Colonic mucosa (tissue), 4 donors: ENCODE measurements at regions not wholly inside any gene's neighbourhood (a gene's known extent, or its start where the extent isn't known, plus 50 kb on each side); places are given as distances from the start of the nearest gene placed in this dataset.

Source experiments
- DNase-seq: peaks from one replicate; pipeline ENCODE4 v3.0.0-alpha.2; 2020
- H3K27ac ChIP-seq: fragments of 200-600 bp; one replicate; pipeline ENCODE4 v1.8.0; 2021
- H3K27me3 ChIP-seq: fragments of 200-600 bp; one replicate; pipeline ENCODE4 v1.8.0; 2021
- H3K36me3 ChIP-seq: fragments of 200-600 bp; one replicate; pipeline ENCODE4 v1.8.0; 2021
- H3K4me1 ChIP-seq: fragments of 200-600 bp; one replicate; pipeline ENCODE4 v1.8.0; 2021; ENCODE audit warnings: mild to moderate bottlenecking
- H3K4me3 ChIP-seq: fragments of 200-600 bp; one replicate; pipeline ENCODE4 v1.8.0; 2021
- H3K9ac ChIP-seq, 2 donors: one replicate each; pipeline ENCODE4 v1.7.0; 2013; ENCODE audit warnings: control low read depth in 2 of 2, low read depth in 2 of 2, low read length in 2 of 2
- H3K9me3 ChIP-seq: fragments of 200-600 bp; one replicate; pipeline ENCODE4 v1.8.0; 2021
- CTCF ChIP-seq: fragments of 200-600 bp; IDR thresholded peaks from one replicate; pipeline ENCODE4 v1.8.0; 2022; ENCODE audit warnings: antibody characterized with exemption, mild to moderate bottlenecking
- intact Hi-C: fragments of 100-400 bp; cut with DNase I; formaldehyde crosslinking; loops from one replicate; pipeline ENCODE4 v1.14.1; 2022
- donor health status: healthy.
- donor health status: DM: no; HTN: no; CAD: no.
- donor health status: DM: no; HTN: no; CAD: no.

- DNase-seq = no peak
- no peaks in the 10 kb centered on the region for H3K9me3 ChIP-seq
- intact Hi-C loops = no loop called here
- H3K36me3 ChIP-seq = no peaks in the 10 kb centered on the region
- H3K27me3 ChIP-seq = no peaks in the 10 kb centered on the region
- H3K27ac ChIP-seq = no peak overlapping the region
- H3K4me3 ChIP-seq = no peak overlapping the region
- no peak overlapping the region for H3K9ac ChIP-seq
- no peaks in the 10 kb centered on the region for H3K4me1 ChIP-seq
- TF ChIP-seq CTCF = no peak
Measured at GRCh38 chr15:39456582-39457330, 124.1 kb upstream of the THBS1 start.

- DNase-seq = no peak
- intact Hi-C loops = no loop called here
- H3K27ac ChIP-seq = no peak overlapping the region
- no peak overlapping the region for H3K9ac ChIP-seq
- no peak overlapping the region for H3K4me3 ChIP-seq
- no peaks in the 10 kb centered on the region for H3K27me3 ChIP-seq
- no peak for TF ChIP-seq CTCF
- H3K4me1 ChIP-seq = no peaks in the 10 kb centered on the region
- H3K9me3 ChIP-seq = no peaks in the 10 kb centered on the region
- H3K36me3 ChIP-seq = no peaks in the 10 kb centered on the region
Measured at GRCh38 chr15:39458131-39458530, 122.7 kb upstream of the THBS1 start.

DNA sequence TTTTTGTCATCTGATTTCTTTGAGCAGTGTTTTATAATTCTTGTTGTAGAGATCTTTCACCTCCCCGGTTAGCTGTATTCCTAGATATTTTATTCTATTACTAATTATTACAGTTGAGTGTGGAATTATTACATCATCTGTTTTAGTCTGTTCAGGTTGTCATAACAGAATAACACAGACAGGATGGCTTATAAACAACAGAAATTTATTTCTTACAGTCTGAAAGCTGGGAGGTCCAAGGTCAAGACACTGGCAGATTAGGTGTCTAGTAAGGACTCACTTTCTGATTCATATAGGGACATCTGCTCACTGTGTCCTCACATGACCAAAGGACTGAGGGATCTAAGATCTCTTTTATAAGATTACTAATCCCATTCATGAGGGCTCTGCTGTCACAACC, 121.3 kb upstream of the THBS1 start:
- no peak for DNase-seq
- intact Hi-C loops = no loop called here
- H3K36me3 ChIP-seq = no peaks in the 10 kb centered on the region
- H3K9me3 ChIP-seq = no peaks in the 10 kb centered on the region
- no peaks in the 10 kb centered on the region for H3K27me3 ChIP-seq
- H3K9ac ChIP-seq = no peak overlapping the region
- H3K4me3 ChIP-seq = no peak overlapping the region
- H3K4me1 ChIP-seq = no peaks in the 10 kb centered on the region
- H3K27ac ChIP-seq = no peak overlapping the region
- no peak for TF ChIP-seq CTCF

GRCh38 chr15:39460748-39461147, 120.1 kb upstream of the THBS1 start:
- no peak for DNase-seq
- H3K36me3 ChIP-seq = no peaks in the 10 kb centered on the region
- H3K9me3 ChIP-seq = no peaks in the 10 kb centered on the region
- H3K27ac ChIP-seq = no peak overlapping the region
- H3K4me3 ChIP-seq = no peak overlapping the region
- intact Hi-C loops = no loop called here
- H3K27me3 ChIP-seq = no peaks in the 10 kb centered on the region
- TF ChIP-seq CTCF = no peak
- no peak overlapping the region for H3K9ac ChIP-seq
- H3K4me1 ChIP-seq = no peaks in the 10 kb centered on the region

DNA sequence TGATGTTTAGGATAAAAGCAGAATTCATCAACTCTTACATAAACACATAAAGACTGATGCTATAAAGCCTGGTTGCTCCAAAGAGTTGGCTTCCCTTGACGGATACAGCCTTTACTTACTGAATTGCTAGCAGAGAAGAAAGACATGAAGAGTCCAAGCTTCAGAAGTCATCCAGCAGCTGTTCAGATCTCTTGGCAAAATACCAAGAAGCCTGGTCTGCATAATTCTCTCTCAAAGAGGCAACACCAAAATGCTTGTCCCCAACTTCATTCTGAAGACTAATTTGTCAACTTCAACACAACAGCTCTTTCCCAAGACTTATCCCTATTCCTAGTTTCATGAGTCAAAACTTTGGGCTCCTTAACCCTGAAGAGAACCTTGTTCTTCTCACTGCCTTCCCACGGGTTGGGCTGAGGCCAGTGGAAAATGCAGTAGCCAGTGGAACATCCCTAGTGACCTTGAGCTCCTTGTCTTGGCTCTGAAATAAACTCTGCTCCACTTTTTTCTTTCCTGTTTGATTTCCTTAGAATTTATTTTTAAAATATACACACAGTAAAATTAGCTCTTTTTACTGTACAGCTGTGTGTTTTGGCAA, 119.2 kb upstream of the THBS1 start:
- Histone ChIP-seq H3K36me3 (no peaks in the 10 kb centered on the region), H3K27me3 (no peaks in the 10 kb centered on the region), H3K4me3 (no peak overlapping the region), H3K9me3 (no peaks in the 10 kb centered on the region), H3K27ac (no peak overlapping the region), H3K4me1 (no peaks in the 10 kb centered on the region), H3K9ac (no peak overlapping the region)
- intact Hi-C loops = no loop called here
- DNase-seq = no peak
- no peak for TF ChIP-seq CTCF
